BLaER1 (cell line): ENCODE measurements at regions not wholly inside any gene's neighbourhood (a gene's known extent, or its start where the extent isn't known, plus 50 kb on each side); places are given as distances from the start of the nearest gene placed in this dataset.

ENCODE experiments used
- H3K27ac ChIP-seq: shearing (Covaris generic); formaldehyde crosslinking; 2 replicates; pipeline ENCODE4 v1.8.1; 2022
- H3K27me3 ChIP-seq: shearing (Covaris generic); formaldehyde crosslinking; 2 replicates; pipeline ENCODE4 v1.8.1; 2022
- H3K36me3 ChIP-seq: shearing (Covaris generic); formaldehyde crosslinking; 2 replicates; pipeline ENCODE4 v1.8.1; 2022
- H3K4me1 ChIP-seq: shearing (Covaris generic); formaldehyde crosslinking; 2 replicates; pipeline ENCODE4 v1.8.1; 2022
- H3K4me2 ChIP-seq: shearing (Covaris generic); formaldehyde crosslinking; 2 replicates; pipeline ENCODE4 v1.8.1; 2022
- H3K4me3 ChIP-seq: shearing (Covaris generic); formaldehyde crosslinking; 2 replicates; pipeline ENCODE4 v1.8.1; 2022
- H3K9ac ChIP-seq: shearing (Covaris generic); formaldehyde crosslinking; 2 replicates; pipeline ENCODE4 v1.8.1; 2022
- H3K9me3 ChIP-seq: shearing (Covaris generic); formaldehyde crosslinking; 2 replicates; pipeline ENCODE4 v1.8.1; 2022
- H4K20me1 ChIP-seq: shearing (Covaris generic); formaldehyde crosslinking; 2 replicates; pipeline ENCODE4 v1.8.1; 2022
- Cebpa-rat ChIP-seq: shearing (Covaris generic); IDR thresholded peaks from 2 replicates; pipeline ENCODE4 v1.8.1; 2022

DNA sequence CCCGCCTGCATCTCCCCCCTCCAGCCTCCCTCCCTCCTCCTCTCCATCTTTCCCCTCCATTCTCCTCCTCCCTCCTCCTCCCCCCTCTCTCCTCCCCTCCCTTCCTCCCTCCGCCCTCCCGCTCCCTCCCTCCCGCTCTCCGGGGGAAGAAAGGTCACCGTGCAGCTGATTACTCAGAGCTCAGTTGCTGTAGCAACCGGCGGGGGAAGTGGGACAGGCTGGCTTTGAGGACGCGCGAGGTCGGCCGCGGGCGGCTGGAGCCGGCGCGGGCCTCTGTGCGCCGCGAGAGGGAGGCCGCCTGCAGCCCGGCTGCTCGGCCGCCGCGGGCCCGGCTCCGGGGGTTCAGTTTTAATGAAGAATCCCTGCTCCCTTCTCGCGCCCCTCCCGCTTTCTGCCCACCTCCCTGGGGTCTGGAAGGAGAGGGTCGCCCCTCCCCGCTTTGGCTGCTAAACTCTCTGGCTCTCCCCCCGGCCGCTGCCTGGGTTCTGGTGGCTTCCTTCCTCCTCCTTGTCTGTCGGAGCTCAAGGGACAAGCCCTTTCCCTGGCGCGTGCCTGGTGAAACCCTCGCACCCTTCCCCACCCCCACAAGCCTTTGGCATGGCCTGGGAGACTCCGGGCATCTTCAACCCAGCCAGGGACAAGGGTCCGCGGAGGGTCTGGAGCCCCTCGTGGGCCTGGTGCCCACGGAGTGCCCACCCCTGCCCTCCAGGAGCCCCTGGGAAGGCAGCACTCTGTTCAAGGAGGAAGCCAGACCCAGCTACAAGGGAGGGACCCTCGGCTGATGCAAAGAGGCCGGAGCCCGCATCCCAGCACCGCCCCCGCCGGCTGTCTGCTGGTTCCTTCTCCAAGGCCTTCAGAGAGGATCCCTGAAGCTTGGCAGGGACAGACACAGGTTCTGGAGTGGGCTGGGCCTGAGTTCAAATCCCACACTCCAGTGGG lies 160.3 kb downstream of the C9orf50 start:
- H3K27ac ChIP-seq, result peak overlapping the region; percentile 99
- no peaks in the 10 kb centered on the region for H3K36me3 ChIP-seq
- TF ChIP-seq Cebpa-rat, result no peak
- H3K4me3 ChIP-seq, result peak overlapping the region; percentile 60
- no peaks in the 10 kb centered on the region for H4K20me1 ChIP-seq
- H3K4me1 ChIP-seq, result peaks cover 86% of the 10 kb centered on the region
- H3K9ac ChIP-seq, result peak overlapping the region; percentile 86
- no peaks in the 10 kb centered on the region for H3K9me3 ChIP-seq
- peak overlapping the region; percentile 96 for H3K4me2 ChIP-seq
- H3K27me3 ChIP-seq, result no peaks in the 10 kb centered on the region

DNA sequence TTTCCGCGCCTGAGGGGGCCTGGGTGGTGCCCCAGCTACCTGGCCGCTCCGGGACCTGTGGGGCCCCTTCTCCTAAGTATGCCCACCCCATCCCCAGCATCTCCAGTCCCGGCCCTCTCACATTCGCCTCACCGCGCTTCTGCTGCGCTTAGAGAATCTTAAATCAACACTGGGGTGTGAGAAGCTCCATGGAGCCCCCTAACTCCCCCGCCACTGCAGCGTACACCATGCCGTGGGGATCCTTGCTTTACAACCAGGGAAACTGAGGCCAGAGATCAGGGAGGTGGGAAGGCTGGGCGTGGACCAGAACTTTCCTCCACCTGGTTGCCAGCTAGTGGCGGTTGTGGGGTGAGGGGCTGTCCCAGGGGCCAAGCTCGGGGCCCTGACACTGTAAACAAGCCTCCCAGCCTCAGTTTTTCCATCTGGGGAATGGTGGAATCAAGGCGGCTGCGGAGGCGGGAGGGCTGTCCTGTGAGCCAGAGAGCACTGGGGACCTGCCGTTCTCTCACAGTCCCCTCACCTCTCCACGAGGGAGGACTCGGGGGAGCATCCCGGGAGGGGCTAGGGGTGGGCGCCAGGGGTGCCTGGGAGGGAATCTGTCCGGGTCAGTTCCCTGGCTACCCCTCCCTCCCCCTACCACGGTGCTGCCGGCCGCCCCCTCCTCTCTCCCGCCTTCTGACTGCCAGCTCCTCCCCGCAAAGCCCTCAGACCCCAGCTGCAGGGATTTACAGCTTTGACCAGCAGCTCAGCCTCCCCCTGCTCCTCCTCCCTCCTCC lies 161.2 kb downstream of the C9orf50 start:
- no peaks in the 10 kb centered on the region for H3K9me3 ChIP-seq
- peaks cover 82% of the 10 kb centered on the region for H3K4me1 ChIP-seq
- no peaks in the 10 kb centered on the region for H3K27me3 ChIP-seq
- H3K4me3 ChIP-seq, result peak overlapping the region; percentile 43
- H3K9ac ChIP-seq, result peak overlapping the region; percentile 83
- no peaks in the 10 kb centered on the region for H3K36me3 ChIP-seq
- H3K4me2 ChIP-seq, result peak overlapping the region; percentile 80
- H4K20me1 ChIP-seq, result no peaks in the 10 kb centered on the region
- no peak for TF ChIP-seq Cebpa-rat
- H3K27ac ChIP-seq, result peak overlapping the region; percentile 93

DNA sequence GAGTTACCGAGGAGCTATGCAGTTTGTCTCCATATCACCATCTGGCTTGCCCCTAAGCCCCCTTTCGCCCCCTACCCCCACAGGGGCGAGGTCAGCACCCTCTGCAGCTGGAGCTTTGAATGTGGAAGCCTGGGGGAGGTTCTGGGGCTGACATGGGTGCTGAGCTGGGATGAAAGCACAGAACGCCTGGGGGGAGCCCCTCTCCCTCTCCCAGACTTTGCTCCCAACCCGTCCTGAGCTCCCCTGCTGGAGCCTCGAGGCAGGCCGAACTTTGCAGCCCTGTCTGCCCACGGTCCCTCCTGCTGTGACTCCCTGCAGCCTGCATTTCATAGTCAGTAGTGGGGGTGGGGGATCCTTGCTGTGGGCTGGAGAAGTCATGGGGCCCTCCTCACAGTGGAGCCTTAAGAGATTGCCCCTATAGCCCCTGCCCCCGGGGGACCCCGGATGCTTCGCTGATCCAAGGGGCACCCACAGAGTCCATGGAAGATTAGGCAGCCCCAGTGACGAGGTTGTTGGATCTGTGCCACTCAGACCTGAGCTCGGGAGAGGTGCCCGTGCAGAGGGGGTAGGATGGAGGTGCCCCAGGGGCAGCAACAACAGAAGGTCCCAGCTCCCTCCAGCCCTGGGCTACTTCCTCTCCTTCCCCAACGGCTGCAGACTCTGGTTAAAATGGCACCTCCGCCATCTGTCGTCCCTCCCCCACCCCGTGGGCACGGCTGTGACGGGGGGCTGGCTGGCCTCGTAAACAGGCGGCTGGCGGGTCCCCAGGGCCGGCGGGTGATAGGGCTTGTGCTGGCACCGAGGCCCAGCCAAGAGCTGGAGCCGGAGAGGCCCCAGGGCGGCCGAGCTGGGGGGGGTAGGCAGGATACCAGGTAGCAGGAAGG lies 162.0 kb downstream of the C9orf50 start:
- peaks cover 74% of the 10 kb centered on the region for H3K4me1 ChIP-seq
- H3K27ac ChIP-seq, result peak overlapping the region; percentile 93
- H3K36me3 ChIP-seq, result no peaks in the 10 kb centered on the region
- H3K4me2 ChIP-seq, result peak overlapping the region; percentile 80
- H3K27me3 ChIP-seq, result no peaks in the 10 kb centered on the region
- H3K4me3 ChIP-seq, result peak overlapping the region; percentile 43
- peak overlapping the region; percentile 83 for H3K9ac ChIP-seq
- H3K9me3 ChIP-seq, result no peaks in the 10 kb centered on the region
- H4K20me1 ChIP-seq, result no peaks in the 10 kb centered on the region
- TF ChIP-seq Cebpa-rat, result no peak

DNA sequence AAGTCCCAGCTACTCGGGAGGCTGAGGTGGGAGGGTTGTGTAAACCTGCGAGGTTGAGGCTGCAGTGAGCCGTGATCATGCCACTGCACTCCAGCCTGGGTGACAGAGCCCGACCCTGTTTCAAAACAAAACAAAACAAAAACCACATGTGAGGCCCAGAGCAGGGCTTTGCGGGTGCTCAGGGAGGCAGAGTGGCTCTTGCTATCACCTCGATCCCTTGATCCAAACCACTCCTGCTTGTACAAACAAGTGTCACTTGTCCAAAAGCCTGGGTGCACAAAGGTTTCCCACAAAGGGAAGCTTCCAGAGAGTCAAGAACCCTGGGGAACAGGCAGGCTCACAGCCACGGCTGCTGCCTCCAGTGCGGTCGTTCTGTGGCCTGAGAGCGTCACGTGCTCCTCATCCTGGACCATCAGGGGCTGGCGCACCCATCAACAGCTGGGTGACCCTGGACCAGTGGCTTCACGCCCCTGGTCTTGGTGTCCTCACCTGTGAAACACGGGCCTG lies 162.7 kb downstream of the C9orf50 start:
- Histone ChIP-seq H3K9ac (peak overlapping the region; percentile 83), H3K36me3 (no peaks in the 10 kb centered on the region), H3K4me3 (peak overlapping the region; percentile 43; the same call in 1 of the 2 replicates), H3K27me3 (no peaks in the 10 kb centered on the region), H3K27ac (peak overlapping the region; percentile 93), H3K4me2 (peak overlapping the region; percentile 80), H3K9me3 (no peaks in the 10 kb centered on the region), H4K20me1 (no peaks in the 10 kb centered on the region), H3K4me1 (peaks cover 67% of the 10 kb centered on the region)
- no peak for TF ChIP-seq Cebpa-rat

DNA sequence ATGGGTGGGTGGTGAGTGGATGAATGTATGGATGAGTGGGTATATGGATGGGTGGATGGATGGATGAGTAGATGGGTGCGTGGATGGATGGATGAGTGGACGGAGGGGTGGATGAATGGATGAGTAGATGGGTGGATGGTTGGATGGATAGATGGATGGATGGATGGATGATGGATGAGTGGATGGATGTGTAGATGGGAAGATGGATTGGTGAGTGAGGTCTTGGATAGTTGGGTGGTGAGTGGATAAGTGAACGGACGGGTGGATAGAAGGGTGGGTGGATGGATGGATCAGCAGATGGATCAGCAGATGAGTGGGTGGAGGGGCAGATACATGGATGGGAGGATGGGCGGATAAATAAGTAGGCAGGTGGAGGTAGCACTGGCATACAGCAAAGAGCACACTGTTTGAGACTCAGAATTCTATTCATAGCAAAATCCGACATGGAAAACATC lies 163.5 kb downstream of the C9orf50 start:
- Histone ChIP-seq H3K36me3 (no peaks in the 10 kb centered on the region), H3K4me3 (no peak overlapping the region), H3K4me1 (peaks cover 62% of the 10 kb centered on the region), H3K9ac (peak overlapping the region; percentile 83; the same call in 1 of the 2 replicates), H4K20me1 (no peaks in the 10 kb centered on the region), H3K9me3 (no peaks in the 10 kb centered on the region), H3K27ac (peak overlapping the region; percentile 93), H3K4me2 (peak overlapping the region; percentile 80), H3K27me3 (no peaks in the 10 kb centered on the region)
- TF ChIP-seq Cebpa-rat, result no peak

DNA sequence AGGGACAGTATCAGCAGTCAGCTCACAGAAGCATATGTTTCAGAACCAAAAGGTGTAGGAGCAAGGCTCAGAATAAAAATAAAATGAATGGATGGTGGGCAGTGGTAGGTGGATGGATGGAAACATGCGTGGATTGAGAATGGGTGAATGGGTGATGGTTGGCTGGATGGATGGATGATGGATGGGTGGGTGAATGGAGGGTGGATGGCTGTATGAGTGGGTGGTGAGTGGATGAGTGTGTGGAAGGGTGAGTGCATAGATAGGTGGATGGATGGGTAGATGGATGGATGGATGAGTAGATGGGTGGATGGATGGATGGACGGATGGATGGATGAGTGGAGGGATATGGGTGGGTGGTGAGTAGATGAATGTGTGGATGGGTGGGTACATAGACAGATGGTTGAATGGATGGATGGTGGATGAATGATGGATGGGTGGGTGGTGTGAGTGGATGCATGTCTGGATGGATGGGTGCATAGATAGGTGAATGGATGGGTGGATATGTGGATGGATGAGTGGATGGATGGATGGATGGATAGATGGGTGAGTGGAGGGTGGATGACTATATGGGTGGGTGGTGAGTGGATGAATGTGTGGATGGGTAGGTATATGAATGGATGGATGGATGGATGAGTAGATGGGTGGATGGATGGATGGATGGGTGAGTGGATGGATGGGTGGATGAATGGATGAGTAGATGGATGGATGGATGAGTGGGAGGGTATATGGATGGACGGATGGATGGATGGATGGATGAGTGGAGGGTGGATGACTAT lies 164.2 kb downstream of the C9orf50 start:
- Histone ChIP-seq H3K9me3 (no peaks in the 10 kb centered on the region), H3K9ac (no peak overlapping the region), H3K4me3 (no peak overlapping the region), H4K20me1 (no peaks in the 10 kb centered on the region), H3K4me1 (peaks cover 62% of the 10 kb centered on the region), H3K27me3 (no peaks in the 10 kb centered on the region), H3K36me3 (no peaks in the 10 kb centered on the region), H3K4me2 (peak overlapping the region; percentile 47; the same call in 1 of the 2 replicates), H3K27ac (0 out of 2 replicates have a peak overlapping the region, but pooled peaks have one; percentile 93)
- TF ChIP-seq Cebpa-rat, result no peak

DNA sequence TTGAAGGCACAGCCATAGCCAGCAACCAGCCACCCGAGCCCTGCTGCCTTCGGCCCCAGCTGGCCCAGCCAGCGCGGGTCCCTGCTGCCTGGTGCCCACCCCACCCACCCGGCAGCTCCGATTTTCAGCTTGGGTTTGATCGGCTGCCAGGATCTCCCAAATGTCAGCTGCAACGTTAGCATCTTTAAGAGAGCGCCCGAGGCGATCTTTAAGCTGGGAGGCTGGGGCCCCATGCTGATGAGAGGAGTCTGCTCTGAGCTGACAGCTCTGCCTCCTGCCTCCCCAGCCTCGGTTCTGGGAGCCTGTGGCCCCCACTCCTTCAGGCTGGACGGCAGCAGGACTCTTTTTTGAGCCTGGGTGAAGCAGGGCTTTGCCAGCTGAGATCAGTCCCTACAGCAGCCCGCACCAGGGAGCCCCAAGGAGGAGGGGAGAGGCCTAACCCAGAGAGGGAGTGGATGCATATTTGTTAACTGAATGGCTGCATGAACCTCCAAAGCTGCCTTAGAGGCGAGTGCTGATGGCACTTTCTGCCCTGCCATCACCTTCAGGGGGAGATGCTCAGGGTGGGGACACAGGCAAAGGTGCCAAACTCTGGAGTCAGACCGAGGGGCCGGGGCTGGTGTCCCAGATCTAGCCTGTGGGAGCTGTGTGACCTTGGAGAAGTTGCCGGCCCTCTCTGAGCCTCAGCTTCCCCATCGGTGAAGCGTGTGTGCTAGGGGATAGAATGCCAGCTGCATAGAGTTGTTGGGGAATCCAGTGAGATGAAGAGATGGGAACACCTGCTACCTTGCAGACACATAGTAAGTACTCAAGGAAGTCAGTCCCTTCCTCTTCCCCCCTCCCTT lies 165.5 kb downstream of the C9orf50 start:
- peaks cover 64% of the 10 kb centered on the region for H3K4me1 ChIP-seq
- no peak overlapping the region for H3K9ac ChIP-seq
- H3K4me2 ChIP-seq, result peak overlapping the region; percentile 47

More for the DNA sequence above, 165.5 kb downstream of the C9orf50 start:
- TF ChIP-seq Cebpa-rat, result no peak
- Histone ChIP-seq H3K36me3 (no peaks in the 10 kb centered on the region), H3K4me3 (no peak overlapping the region), H4K20me1 (no peaks in the 10 kb centered on the region), H3K27me3 (no peaks in the 10 kb centered on the region), H3K27ac (peak overlapping the region; percentile 31), H3K9me3 (no peaks in the 10 kb centered on the region)
